ENCODE measurements at regions not wholly inside any gene's neighbourhood (a gene's known extent, or its start where the extent isn't known, plus 50 kb on each side); places are given as distances from the start of the nearest gene placed in this dataset.

- no peak for DNase-seq (ENCODE audit: low read depth in 2 of 2)
These were observed 172.3 kb upstream of the GRIP1 start for GRCh38 chr12:66851134-66851533.

- no peak for DNase-seq (ENCODE audit: low read depth in 2 of 2)
These were observed 173.2 kb upstream of the GRIP1 start for GRCh38 chr12:66852091-66852490.

- no peak for DNase-seq (ENCODE audit: low read depth in 2 of 2)
These were observed 173.9 kb upstream of the GRIP1 start for GRCh38 chr12:66852765-66853164.

- no peak for DNase-seq (ENCODE audit: low read depth in 2 of 2)
These were observed 181.0 kb upstream of the GRIP1 start for GRCh38 chr12:66859751-66860440.

- peak; percentile 23 to 28 for DNase-seq (ENCODE audit: low read depth in 2 of 2)
These were observed 182.2 kb upstream of the GRIP1 start for GRCh38 chr12:66860752-66861750.

GRCh38 chr12:66862356-66862985 lies 183.6 kb upstream of the GRIP1 start:
- no peak for DNase-seq (ENCODE audit: low read depth in 2 of 2)

- DNase-seq (ENCODE audit: low read depth in 2 of 2), result no peak
These were observed 184.4 kb upstream of the GRIP1 start for GRCh38 chr12:66863276-66863675.

- DNase-seq (ENCODE audit: low read depth in 2 of 2), result no peak
These were observed 199.0 kb upstream of the GRIP1 start for GRCh38 chr12:66877925-66878324.

- DNase-seq (ENCODE audit: low read depth in 2 of 2), result no peak
These were observed 200.5 kb upstream of the GRIP1 start for GRCh38 chr12:66879409-66879808.

GRCh38 chr12:66881386-66881785 lies 202.5 kb upstream of the GRIP1 start:
- DNase-seq (ENCODE audit: low read depth in 2 of 2), result no peak

GRCh38 chr12:66884091-66884490 lies 205.2 kb upstream of the GRIP1 start:
- DNase-seq (ENCODE audit: low read depth in 2 of 2), result no peak

GRCh38 chr12:66885115-66885875 lies 206.4 kb upstream of the GRIP1 start:
- no peak for DNase-seq (ENCODE audit: low read depth in 2 of 2)

GRCh38 chr12:66896797-66897196 lies 217.9 kb upstream of the GRIP1 start:
- DNase-seq (ENCODE audit: low read depth in 2 of 2), result no peak

GRCh38 chr12:66898700-66899469 lies 220.0 kb upstream of the GRIP1 start:
- no peak for DNase-seq (ENCODE audit: low read depth in 2 of 2)

GRCh38 chr12:66899588-66899987 lies 220.7 kb upstream of the GRIP1 start:
- DNase-seq (ENCODE audit: low read depth in 2 of 2), result no peak

- no peak for DNase-seq (ENCODE audit: low read depth in 2 of 2)
These were observed 221.7 kb upstream of the GRIP1 start for GRCh38 chr12:66900616-66901015.

GRCh38 chr12:66901138-66901932 lies 222.5 kb upstream of the GRIP1 start:
- DNase-seq (ENCODE audit: low read depth in 2 of 2), result no peak

- no peak for DNase-seq (ENCODE audit: low read depth in 2 of 2)
These were observed 223.1 kb upstream of the GRIP1 start for GRCh38 chr12:66902020-66902419.

GRCh38 chr12:66903782-66904396 lies 225.0 kb upstream of the GRIP1 start:
- no peak for DNase-seq (ENCODE audit: low read depth in 2 of 2)

- no peak for DNase-seq (ENCODE audit: low read depth in 2 of 2)
These were observed 226.3 kb upstream of the GRIP1 start for GRCh38 chr12:66905201-66905600.
